Natural killer cell (primary cell): ENCODE measurements at regions not wholly inside any gene's neighbourhood (a gene's known extent, or its start where the extent isn't known, plus 50 kb on each side); places are given as distances from the start of the nearest gene placed in this dataset.

Experiments
- ATAC-seq, 3 donors: fragments of 150-1000 bp in 2 of 3; fragments of 200-7000 bp in 1 of 3; cut with Tn5 transposase; 1 replicate in 1 of 3; 2 replicates in 2 of 3; pipeline ENCODE4 v1.10.0; 2021; ENCODE audit warnings: mild to moderate bottlenecking in 2 of 3, moderate library complexity in 2 of 3
- DNase-seq, 2 donors: peaks; one replicate each; pipeline versions ENCODE4 v3.0.0 to v3.0.0-alpha.2; 2013 to 2021; ENCODE audit warnings: mixed read lengths in 1 of 2
- H3K27ac ChIP-seq: one replicate; pipeline ENCODE4 v1.5.1; 2013; ENCODE audit warnings: mild to moderate bottlenecking, low read length
- H3K27me3 ChIP-seq: one replicate; pipeline ENCODE4 v1.6.1; 2013; ENCODE audit warnings: low read length; ENCODE audit not compliant: control insufficient read depth, insufficient read depth
- H3K36me3 ChIP-seq: one replicate; pipeline ENCODE4 v1.6.1; 2013; ENCODE audit warnings: low read length; ENCODE audit not compliant: control insufficient read depth, insufficient read depth
- H3K4me1 ChIP-seq: one replicate; pipeline ENCODE4 v1.6.1; 2013; ENCODE audit warnings: low read length; ENCODE audit not compliant: control insufficient read depth, insufficient read depth
- H3K4me3 ChIP-seq: one replicate; pipeline ENCODE4 v1.5.1; 2013; ENCODE audit warnings: low read length
- H3K9me3 ChIP-seq: one replicate; pipeline ENCODE4 v1.6.1; 2013; ENCODE audit warnings: low read length; ENCODE audit not compliant: control insufficient read depth, insufficient read depth
- H3K27ac Mint-ChIP-seq, 2 donors: one replicate each; pipeline ENCODE4 v1.8.0; 2022; ENCODE audit warnings: mild to moderate bottlenecking in 2 of 2, mixed read lengths in 2 of 2, moderate library complexity in 1 of 2
- H3K27me3 Mint-ChIP-seq, 2 donors: one replicate each; pipeline ENCODE4 v1.8.0; 2022; ENCODE audit warnings: low read depth in 2 of 2, mixed read lengths in 2 of 2
- H3K36me3 Mint-ChIP-seq: one replicate; pipeline ENCODE4 v1.8.0; 2022; ENCODE audit warnings: mixed read lengths
- H3K4me1 Mint-ChIP-seq, 2 donors: one replicate each; pipeline ENCODE4 v1.8.0; 2022; ENCODE audit warnings: mixed read lengths in 2 of 2
- H3K4me3 Mint-ChIP-seq: one replicate; pipeline ENCODE4 v1.8.0; 2022; ENCODE audit warnings: mild to moderate bottlenecking, moderate library complexity, mixed read lengths
- H3K9me3 Mint-ChIP-seq, 2 donors: one replicate each; pipeline ENCODE4 v1.8.0; 2022; ENCODE audit warnings: mixed read lengths in 2 of 2
- CTCF ChIP-seq: fragments of 200-600 bp; IDR thresholded peaks from one replicate; pipeline ENCODE4 v1.8.0; 2022; ENCODE audit warnings: antibody characterized with exemption
- WGBS: methylation state at CpG from one replicate; pipeline ENCODE4 v1.1.7; 2013; ENCODE audit warnings: missing lambda C conversion rate; ENCODE audit not compliant: insufficient coverage; 5-methylcytosine and 5-hydroxymethylcytosine counted together
- intact Hi-C: fragments of 100-400 bp; cut with micrococcal nuclease; formaldehyde crosslinking; loops from one replicate; pipeline ENCODE4 v1.14.2; 2022

- 74% methylated on average over 3 of the region's 7 CpGs for WGBS
- no peak overlapping the region for H3K27ac Mint-ChIP-seq
Measured at GRCh38 chr14:53596853-53597525, 359.6 kb downstream of the BMP4 start.

GRCh38 chr14:53591816-53592215, 364.8 kb downstream of the BMP4 start:
- TF ChIP-seq CTCF = no peak
- ATAC-seq (no peak), DNase-seq (no peak)
- Mint-ChIP-seq H3K27ac (no peak overlapping the region), H3K9me3 (peaks cover 9% of the 10 kb centered on the region in 2 donors), H3K4me3 (no peak overlapping the region), H3K36me3 (no peaks in the 10 kb centered on the region), H3K4me1 (no peaks in the 10 kb centered on the region), H3K27me3 (no peaks in the 10 kb centered on the region)
- intact Hi-C loops = no loop called here
- 95% methylated on average over 1 of the region's 3 CpGs for WGBS
- no peaks in the 10 kb centered on the region for H3K9me3 ChIP-seq
- H3K27me3 ChIP-seq = no peaks in the 10 kb centered on the region
- no peak overlapping the region for H3K27ac ChIP-seq
- H3K4me3 ChIP-seq = no peak overlapping the region
- H3K36me3 ChIP-seq = no peaks in the 10 kb centered on the region
- H3K4me1 ChIP-seq = no peaks in the 10 kb centered on the region

More at GRCh38 chr14:53596853-53597525, 359.6 kb downstream of the BMP4 start:
- no peak overlapping the region for H3K27ac ChIP-seq
- no peak overlapping the region for H3K4me3 ChIP-seq
- DNase-seq = no peak
- Mint-ChIP-seq H3K4me3 (no peak overlapping the region), H3K36me3 (no peaks in the 10 kb centered on the region), H3K4me1 (no peaks in the 10 kb centered on the region), H3K27me3 (no peaks in the 10 kb centered on the region), H3K9me3 (peaks cover 4 to 6% of the 10 kb centered on the region in 2 donors)
- no peak for ATAC-seq
- H3K4me1 ChIP-seq = no peaks in the 10 kb centered on the region
- no peak for TF ChIP-seq CTCF
- H3K27me3 ChIP-seq = no peaks in the 10 kb centered on the region
- intact Hi-C loops = no loop called here
- no peaks in the 10 kb centered on the region for H3K9me3 ChIP-seq
- no peaks in the 10 kb centered on the region for H3K36me3 ChIP-seq

- Mint-ChIP-seq H3K27ac (no peak overlapping the region), H3K4me1 (no peaks in the 10 kb centered on the region), H3K4me3 (no peak overlapping the region), H3K9me3 (peaks cover 0 to 2% of the 10 kb centered on the region in 2 donors), H3K27me3 (no peaks in the 10 kb centered on the region), H3K36me3 (no peaks in the 10 kb centered on the region)
- intact Hi-C loops = no loop called here
- H3K36me3 ChIP-seq = no peaks in the 10 kb centered on the region
- H3K27me3 ChIP-seq = no peaks in the 10 kb centered on the region
- H3K4me1 ChIP-seq = no peaks in the 10 kb centered on the region
- ATAC-seq (no peak), DNase-seq (no peak)
- H3K27ac ChIP-seq = no peak overlapping the region
- H3K9me3 ChIP-seq = no peaks in the 10 kb centered on the region
- TF ChIP-seq CTCF = no peak
- no peak overlapping the region for H3K4me3 ChIP-seq
- 42% methylated on average over 1 of the region's 1 CpG for whole genome bisulfite sequencing
Measured at GRCh38 chr14:53581504-53581903, 375.1 kb downstream of the BMP4 start.
